ENCODE measurements at regions not wholly inside any gene's neighbourhood (a gene's known extent, or its start where the extent isn't known, plus 50 kb on each side); places are given as distances from the start of the nearest gene placed in this dataset.

DNA sequence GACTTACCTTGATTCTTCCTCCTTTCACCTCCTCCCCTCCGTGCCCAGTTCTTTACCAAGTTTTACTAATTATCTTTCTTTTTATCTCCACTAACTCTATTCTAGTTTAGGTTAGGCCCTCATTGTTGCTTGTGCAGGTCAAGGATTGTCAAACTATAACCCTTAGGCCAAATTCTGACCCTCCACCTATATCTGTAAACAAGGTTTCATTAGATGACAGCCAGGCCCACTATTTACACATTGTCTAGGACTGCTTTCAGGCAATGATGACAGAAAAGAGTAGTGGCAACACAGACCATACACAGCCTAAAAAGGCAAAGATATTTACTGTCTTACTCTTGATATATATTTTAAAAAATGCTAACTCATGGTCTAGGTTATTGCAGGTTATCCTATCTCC, 212.0 kb downstream of the RAD51AP2 start:
- no peak for DNase-seq (ENCODE audit: low read depth)

DNA sequence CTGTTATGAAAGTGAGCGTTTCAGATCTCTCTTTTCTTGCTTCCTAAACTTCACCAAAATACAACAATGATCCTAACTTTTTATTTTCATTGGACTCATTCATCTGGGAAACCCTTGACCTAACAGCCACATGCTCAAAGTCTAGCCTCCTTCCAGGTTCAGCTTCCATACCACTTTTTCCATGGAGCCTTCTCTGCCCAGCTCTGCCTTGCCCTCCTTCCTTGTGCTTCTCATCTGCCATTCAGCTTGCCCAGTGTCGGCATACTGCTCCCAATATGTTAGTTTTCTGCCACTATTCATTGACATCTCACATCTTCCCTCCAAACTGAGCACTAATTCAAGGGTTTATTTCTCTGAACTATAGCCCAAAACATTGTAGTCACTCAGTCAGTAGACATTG, 214.7 kb downstream of the RAD51AP2 start:
- peak; percentile 50 for DNase-seq (ENCODE audit: low read depth)

GRCh38 chr2:17303054-17303453, 215.2 kb downstream of the RAD51AP2 start:
- peak; percentile 91 for DNase-seq (ENCODE audit: low read depth)

DNA sequence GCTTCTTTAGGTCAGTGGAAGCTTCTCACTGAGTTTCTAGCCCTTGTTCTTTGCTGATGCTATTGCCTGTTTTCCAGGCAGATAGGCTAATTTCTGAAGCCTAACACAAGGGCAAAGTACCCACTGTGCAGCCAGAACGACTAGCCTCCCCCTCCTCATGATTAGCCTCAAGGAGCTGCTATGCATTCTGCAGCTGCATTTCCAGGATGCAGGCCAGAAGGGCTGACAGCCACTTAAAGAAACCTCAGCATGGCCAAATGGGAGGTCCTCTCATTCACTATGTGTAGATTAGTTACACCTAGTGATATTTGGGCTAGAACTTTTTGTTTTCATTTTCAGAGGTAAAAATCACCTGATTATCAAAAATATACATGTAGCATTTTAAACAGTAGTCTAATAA, 216.0 kb downstream of the RAD51AP2 start:
- no peak for DNase-seq (ENCODE audit: low read depth)

DNA sequence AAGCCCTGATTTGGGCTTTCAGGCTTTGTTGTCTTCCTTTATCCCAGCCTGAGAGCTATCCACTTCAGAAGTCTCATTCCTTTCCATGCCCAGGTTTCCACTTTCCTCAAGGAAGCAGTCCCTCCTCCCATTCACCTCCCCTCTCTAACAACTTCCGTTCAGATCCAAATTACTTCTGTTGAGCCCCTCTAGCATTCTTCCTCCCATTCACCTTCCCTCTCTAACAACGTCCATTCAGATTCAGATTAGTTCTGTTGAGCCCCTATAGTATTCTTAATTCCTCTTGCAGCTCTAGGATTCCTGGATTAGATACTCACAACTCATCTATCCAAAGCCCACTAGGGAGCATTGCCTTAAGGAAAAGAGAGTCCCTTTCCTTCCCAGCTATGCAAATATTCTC, 216.8 kb downstream of the RAD51AP2 start:
- DNase-seq (ENCODE audit: low read depth), result no peak

DNA sequence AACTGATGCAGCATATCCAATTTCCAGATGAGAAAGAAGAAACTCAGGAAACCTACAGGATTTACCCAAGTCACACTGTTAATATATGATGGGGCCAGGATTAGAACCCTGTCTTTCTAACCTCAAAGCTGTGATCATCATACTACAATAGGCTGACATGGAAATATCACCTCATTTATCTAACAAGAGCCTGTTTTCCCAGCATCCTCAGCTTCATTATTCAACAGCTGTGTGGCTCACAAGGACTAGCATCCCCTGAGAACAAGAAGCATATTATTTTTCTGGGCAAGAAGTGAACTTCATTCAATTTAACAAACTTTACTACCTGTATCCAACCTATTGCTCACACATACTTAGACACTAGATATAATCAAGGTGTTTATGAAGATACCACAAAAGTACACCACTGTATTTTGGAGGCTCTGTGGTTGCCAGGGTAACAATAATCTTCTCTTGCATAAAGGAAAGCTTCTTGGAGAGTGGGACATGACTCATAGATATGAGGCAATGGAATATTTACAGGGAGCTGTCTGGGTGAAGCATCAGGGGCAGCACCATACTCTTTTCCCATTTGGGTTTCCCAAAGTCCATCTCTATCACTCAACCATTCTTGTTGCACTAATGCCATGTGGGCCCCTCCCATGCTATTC, 218.2 kb downstream of the RAD51AP2 start:
- DNase-seq (ENCODE audit: low read depth), result peak; percentile 95

- DNase-seq (ENCODE audit: low read depth), result no peak
These were observed 219.8 kb downstream of the RAD51AP2 start for GRCh38 chr2:17298453-17298852.

DNA sequence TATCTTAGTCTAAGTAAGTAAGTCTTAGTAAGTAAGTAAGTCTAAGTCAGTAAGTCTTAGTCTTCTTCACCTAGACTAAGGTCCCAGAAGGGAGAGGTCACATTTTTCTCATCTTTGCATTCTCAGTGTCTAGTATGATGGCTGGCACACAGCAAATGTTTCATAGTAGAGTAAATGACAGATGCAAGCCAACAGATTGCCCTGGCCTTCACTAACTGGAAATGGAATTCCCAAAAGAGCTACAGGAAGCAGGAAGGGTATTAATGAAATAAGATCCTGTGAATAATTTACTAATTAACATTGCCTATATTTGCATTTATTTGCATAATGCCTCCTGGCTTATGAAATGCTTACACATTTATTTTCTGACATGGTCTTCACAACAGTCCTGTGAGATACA, 221.6 kb downstream of the RAD51AP2 start:
- DNase-seq (ENCODE audit: low read depth), result no peak

- DNase-seq (ENCODE audit: low read depth), result no peak
These were observed 228.6 kb downstream of the RAD51AP2 start for GRCh38 chr2:17289669-17290068.

GRCh38 chr2:17287183-17287582, 231.1 kb downstream of the RAD51AP2 start:
- DNase-seq (ENCODE audit: low read depth), result no peak

DNA sequence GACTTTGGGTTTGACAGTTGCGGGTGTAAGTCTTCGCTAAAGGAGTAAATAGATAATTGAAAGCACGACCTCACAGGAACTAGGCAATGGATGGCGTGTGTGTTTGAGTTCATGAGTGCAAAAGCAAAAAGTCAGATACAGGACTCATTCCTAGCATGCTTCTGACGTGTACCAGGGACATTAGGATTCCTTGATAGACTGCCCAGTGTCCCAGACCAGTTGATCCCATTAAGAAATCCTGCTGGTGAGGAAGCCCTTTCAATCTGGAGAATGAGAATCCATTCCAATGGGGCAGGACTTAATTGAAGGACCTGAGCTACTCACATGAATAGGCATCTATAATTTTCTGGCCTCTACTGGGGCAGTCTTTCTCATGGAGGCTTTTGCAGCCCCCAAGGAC, 235.4 kb downstream of the RAD51AP2 start:
- no peak for DNase-seq (ENCODE audit: low read depth)

DNA sequence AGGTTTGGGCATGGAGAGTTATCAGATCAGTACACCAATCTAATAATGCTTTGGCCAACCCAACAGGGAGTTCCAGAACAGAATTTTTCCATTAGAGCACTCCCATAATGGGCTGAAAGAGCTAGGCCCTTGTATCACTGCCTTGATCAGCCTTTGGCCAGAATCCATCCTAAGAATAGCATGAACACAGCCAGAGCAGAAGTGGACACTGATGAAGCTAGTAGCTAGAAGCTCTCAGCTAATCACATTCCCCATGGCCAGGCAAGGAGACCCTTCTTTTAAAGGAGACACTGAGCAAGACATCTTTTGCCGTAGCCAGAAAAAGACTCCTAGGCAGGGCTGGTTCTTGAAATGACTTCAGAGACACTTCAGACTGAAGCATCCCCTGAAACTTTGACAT, 236.0 kb downstream of the RAD51AP2 start:
- DNase-seq (ENCODE audit: low read depth), result no peak

- DNase-seq (ENCODE audit: low read depth), result no peak
These were observed 242.0 kb downstream of the RAD51AP2 start for GRCh38 chr2:17276220-17276619.

DNA sequence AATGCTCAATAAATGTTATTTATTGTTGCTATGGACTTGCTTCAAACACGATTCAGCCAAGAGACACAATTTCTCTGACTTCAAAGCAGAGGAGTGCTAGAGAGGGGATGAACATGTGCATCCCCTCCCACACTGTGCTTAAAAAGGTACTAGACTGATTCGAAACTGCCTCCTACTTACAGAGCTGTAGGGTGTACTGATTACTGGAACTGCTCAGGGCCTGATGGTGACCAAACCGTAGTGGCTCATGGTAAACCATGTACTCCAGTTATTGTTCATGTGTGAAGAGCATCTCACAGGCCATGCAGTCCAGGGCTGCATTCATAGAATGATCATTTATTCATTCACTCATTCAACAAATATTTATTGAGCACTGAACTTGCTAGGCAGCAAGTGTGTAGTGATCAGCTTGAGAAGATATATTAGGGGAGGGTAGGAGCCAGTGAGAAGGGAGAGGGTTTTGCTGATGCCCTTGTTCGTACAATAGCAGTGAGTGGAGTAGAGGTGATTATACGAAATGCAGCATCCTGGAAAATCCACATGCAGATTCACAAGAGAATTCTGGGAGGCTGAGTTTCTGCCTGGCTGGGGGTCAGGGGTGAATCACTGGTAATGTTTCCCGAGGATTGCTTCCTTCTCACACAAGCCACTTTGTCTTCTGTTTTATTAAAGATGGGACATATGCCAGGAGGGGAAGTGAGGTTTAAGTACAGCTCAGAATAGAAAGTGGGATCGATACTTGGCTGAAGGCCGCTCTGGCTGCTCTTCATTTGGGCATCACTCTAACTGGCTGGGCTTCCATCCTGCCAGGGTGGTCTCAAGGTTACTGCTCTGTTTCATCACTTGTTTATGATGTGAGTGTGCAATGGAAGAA, 245.4 kb downstream of the RAD51AP2 start:
- DNase-seq (ENCODE audit: low read depth), result no peak

DNA sequence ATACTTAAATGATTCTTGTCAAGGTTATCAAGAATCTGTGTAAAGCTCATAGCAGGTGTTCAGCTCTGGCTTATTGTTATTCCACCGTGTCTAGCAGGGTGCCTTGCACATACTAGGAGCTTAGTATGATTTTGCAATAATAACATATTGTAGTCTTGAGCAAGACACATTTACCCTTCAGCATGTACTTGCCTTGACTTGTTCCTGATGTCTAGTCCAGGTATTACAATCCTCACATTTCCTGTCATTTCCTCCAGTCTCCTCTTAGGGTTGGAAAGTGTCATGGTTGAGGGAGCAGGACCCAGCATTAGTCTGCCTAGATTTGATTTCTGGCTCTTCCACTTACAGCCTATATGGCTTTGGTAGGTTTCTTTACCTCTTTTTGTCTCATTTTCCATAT, 246.1 kb downstream of the RAD51AP2 start:
- no peak for DNase-seq (ENCODE audit: low read depth)

- no peak for DNase-seq (ENCODE audit: low read depth)
These were observed 246.8 kb downstream of the RAD51AP2 start for GRCh38 chr2:17271416-17271815.

DNA sequence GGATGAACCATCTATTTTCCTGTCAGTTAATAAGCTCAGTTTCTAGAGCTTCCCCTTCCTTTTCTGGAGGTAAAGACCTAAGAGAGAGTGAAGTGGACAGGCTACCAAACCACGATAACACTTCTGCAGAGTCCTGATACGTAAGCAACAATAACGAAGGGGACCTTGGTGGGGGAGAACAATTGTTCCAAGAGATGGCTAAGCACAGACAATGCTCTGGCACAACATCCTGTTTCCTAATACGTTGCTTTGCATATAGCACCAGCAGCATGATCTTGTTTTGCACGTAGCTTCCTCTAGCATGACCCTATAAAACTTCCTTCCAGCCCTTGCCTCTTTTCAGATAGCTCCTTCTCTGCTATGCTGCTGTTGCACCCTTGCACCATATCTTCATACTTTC, 247.3 kb downstream of the RAD51AP2 start:
- no peak for DNase-seq (ENCODE audit: low read depth)

DNA sequence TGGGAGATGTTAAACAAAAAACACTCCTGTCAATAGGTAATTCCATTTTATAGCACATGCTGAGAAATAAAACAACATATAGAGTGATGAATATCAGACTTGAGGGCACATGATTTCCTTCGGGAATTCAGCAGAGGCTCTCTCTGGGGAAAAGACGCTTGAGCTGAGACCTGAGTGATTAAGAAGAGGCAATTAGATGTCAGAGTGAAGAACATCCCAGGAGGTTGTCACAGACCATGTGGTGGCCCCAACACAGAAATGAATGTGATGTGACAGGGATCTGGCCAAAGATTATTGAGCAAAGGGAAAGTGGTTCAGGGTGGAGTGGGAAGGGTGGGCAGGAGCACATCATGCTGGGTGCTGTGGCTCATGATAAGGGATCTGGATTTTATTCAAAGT, 254.7 kb downstream of the RAD51AP2 start:
- no peak for DNase-seq (ENCODE audit: low read depth)

DNA sequence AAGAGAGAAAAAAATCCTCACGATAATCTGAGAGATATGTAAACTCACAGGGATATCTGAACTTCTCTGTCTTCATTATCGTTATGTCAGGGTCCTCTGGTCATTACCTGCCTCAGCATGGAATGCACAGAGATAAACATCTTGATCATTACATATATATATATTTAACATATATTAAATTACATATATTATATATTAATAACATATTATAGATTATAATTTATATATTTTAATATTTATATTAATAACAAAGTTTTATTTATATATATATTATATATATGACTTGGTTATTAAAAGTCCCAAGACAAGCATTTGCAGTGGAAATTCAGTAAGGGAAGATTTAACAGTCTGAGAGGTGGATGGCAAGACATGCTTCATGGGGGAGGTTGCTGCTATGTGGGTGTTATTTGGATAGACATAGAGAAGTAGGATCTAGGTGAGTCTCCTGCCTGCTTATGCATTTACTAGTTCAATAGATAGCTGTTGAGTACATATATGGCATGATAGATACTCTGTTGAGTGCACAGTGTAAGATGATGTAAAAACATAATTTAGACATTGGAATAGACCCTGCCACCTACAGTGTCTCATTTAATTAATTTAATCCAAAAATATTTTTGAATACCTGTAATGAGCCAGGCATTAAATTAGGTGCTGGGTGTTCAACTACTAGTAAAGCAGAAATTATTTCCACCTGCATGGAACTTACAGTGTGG, 255.2 kb downstream of the RAD51AP2 start:
- DNase-seq (ENCODE audit: low read depth), result no peak

DNA sequence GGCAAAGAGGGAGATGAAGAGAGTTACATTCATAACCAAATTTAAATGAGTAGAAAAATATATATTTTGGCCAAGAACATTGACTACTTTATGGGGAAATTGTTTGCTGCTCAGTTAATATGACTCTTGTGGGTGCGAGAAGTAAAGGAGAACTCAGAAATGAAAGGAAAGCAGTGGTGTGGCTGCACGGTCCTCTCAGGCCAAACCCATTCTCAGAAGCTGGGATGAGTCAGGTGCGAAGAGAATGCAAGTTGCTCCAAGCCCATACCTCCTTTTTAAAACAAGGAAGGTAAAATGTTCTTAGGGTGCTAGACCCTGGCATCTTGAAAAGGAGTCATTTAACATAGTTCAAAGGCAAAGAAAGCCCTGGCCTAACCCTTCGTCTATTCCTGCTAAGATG, 258.6 kb downstream of the RAD51AP2 start:
- no peak for DNase-seq (ENCODE audit: low read depth)

DNA sequence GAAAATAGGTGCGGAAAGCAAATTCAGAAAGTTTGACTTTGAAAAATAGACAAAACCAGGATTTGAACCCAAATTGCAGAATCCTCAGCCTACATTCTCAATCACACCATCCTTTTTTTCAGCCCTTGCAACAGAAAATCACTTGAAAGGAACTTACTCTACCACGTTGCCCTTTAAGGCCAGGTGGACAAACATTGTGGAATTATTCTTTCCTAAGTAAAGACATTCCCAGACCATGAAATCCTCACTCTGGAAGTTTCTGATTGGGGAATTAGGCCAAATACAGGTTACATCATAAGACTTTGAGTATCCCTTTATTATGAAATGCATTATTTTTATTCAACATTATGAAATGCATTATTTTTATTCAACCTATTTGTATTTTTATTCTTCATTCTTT, 259.4 kb downstream of the RAD51AP2 start:
- DNase-seq (ENCODE audit: low read depth), result no peak

DNA sequence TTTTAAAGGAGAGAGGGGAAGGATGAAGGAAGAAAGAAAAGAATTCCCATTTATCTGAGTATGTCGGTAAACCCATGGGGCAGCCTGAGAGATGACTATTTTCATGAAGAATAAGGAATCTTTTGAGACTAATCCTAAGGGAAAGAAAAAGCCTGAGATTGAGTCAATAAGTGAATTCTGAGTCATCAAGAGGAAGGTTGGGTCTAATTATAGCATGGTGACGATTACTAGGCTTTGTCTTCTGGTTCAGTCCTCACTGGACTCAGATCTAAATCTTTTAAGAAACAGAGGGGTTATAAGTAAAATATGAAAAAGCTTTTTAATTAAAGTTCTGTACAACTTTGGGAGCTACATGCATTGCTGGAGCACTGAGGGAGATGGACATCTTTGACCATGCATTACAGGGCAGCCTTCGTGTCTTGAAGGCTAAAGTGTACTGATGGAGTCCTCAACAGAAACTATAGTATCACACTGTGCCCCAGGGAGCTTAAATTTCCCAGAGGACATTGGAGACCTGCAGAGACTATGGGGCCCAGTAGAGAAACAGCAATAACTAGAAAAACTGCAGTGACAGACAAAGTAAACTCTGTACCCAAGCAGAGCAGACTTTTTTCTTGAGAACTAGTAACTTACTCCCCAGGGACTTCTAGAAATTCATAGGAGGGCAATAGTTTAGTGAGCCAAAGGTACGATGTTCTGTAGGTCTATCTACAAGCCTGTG, 260.9 kb downstream of the RAD51AP2 start:
- DNase-seq (ENCODE audit: low read depth), result no peak

Measured in amniotic epithelial cell (primary cell).